HepG2 (cell line): ENCODE measurements at regions not wholly inside any gene's neighbourhood (a gene's known extent, or its start where the extent isn't known, plus 50 kb on each side); places are given as distances from the start of the nearest gene placed in this dataset.
A peak's percentile ranks its signal among the peaks of the same experiment; 100 is the strongest.

Experiments
- ARID5B ChIP-seq: IDR thresholded peaks from 2 replicates; pipeline ENCODE4 v1.4.0; 2020; ENCODE audit warnings: mild to moderate bottlenecking, missing genetic modification reagents
- FOXA3 ChIP-seq: IDR thresholded peaks from 2 replicates; pipeline ENCODE4 v1.6.1; 2016; ENCODE audit warnings: missing genetic modification reagents, missing compliant biosample characterization
- HMG20A ChIP-seq: IDR thresholded peaks from 2 replicates; pipeline ENCODE4 v1.6.1; 2016; ENCODE audit warnings: borderline replicate concordance
- IRF2 ChIP-seq: IDR thresholded peaks from 2 replicates; pipeline ENCODE4 v1.6.1; 2018; ENCODE audit warnings: missing genetic modification reagents, missing compliant biosample characterization
- KDM4B ChIP-seq: sonication (generic); formaldehyde crosslinking; IDR thresholded peaks from 2 replicates; pipeline ENCODE4 v1.4.0; 2020; ENCODE audit warnings: missing genetic modification reagents
- KDM5A ChIP-seq: fragments of 200-600 bp; sonication (generic); IDR thresholded peaks from 2 replicates; pipeline ENCODE4 v1.7.0; 2018; ENCODE audit warnings: antibody characterized with exemption, mild to moderate bottlenecking, low read length, borderline replicate concordance
- KLF6 ChIP-seq: IDR thresholded peaks from 2 replicates; pipeline ENCODE4 v1.8.0; 2016; ENCODE audit warnings: missing biosample characterization, missing genetic modification reagents
- MAZ ChIP-seq, 2 experiments: sonication (generic) in 1 of 2; formaldehyde crosslinking in 1 of 2; IDR thresholded peaks; 2 replicates each; pipeline versions ENCODE4 v1.5.0 to v1.6.1; 2012 to 2020; ENCODE audit warnings: low read depth in 2 of 2, mild to moderate bottlenecking in 2 of 2, borderline replicate concordance in 1 of 2, improper control_type of control experiment in 1 of 2, low read length in 1 of 2, missing genetic modification reagents in 1 of 2, moderate library complexity in 1 of 2
- MIER3 ChIP-seq: IDR thresholded peaks from 2 replicates; pipeline ENCODE4 v1.6.1; 2016; ENCODE audit warnings: missing compliant biosample characterization, borderline replicate concordance
- MYC ChIP-seq: sonication (generic); formaldehyde crosslinking; IDR thresholded peaks from 2 replicates; pipeline ENCODE4 v1.9.0; 2021; ENCODE audit warnings: missing genetic modification reagents, borderline replicate concordance
- REPIN1 ChIP-seq: sonication (generic); formaldehyde crosslinking; IDR thresholded peaks from 2 replicates; pipeline ENCODE4 v1.8.0; 2022; ENCODE audit warnings: missing genetic modification reagents, low read depth, mild to moderate bottlenecking, borderline replicate concordance
- SALL1 ChIP-seq: sonication (generic); formaldehyde crosslinking; IDR thresholded peaks from 2 replicates; pipeline ENCODE4 v1.8.0; 2022; ENCODE audit warnings: mild to moderate bottlenecking, missing genetic modification reagents
- TARDBP ChIP-seq: sonication (generic); formaldehyde crosslinking; IDR thresholded peaks from 2 replicates; pipeline ENCODE4 v1.8.0; 2022; ENCODE audit warnings: mild to moderate bottlenecking, missing genetic modification reagents
- TBX2 ChIP-seq: sonication (generic); formaldehyde crosslinking; IDR thresholded peaks from 2 replicates; pipeline ENCODE4 v1.5.0; 2020; ENCODE audit warnings: missing genetic modification reagents, mild to moderate bottlenecking, borderline replicate concordance
- TBX3 ChIP-seq: fragments of 450-650 bp; IDR thresholded peaks from 2 replicates; pipeline ENCODE4 v1.6.1; 2017; ENCODE audit warnings: antibody characterized with exemption, mild to moderate bottlenecking, inconsistent platforms, borderline replicate concordance
- TRAFD1 ChIP-seq: sonication (generic); formaldehyde crosslinking; IDR thresholded peaks from 2 replicates; pipeline ENCODE4 v1.5.1; 2020; ENCODE audit warnings: missing genetic modification reagents, mild to moderate bottlenecking, borderline replicate concordance
- ZBTB7B ChIP-seq: sonication (generic); formaldehyde crosslinking; IDR thresholded peaks from 2 replicates; pipeline ENCODE4 v1.4.0; 2020; ENCODE audit warnings: missing genetic modification reagents
- ZFP90 ChIP-seq: sonication (generic); formaldehyde crosslinking; IDR thresholded peaks from 2 replicates; pipeline ENCODE4 v1.8.0; 2022; ENCODE audit warnings: missing genetic modification reagents, mild to moderate bottlenecking, inconsistent platforms, borderline replicate concordance
- ZNF160 ChIP-seq: sonication (generic); formaldehyde crosslinking; IDR thresholded peaks from 2 replicates; pipeline ENCODE4 v1.8.0; 2022; ENCODE audit warnings: mild to moderate bottlenecking, inconsistent platforms, missing genetic modification reagents
- ZNF354B ChIP-seq: sonication (generic); formaldehyde crosslinking; IDR thresholded peaks from 2 replicates; pipeline ENCODE4 v1.8.0; 2022; ENCODE audit warnings: mild to moderate bottlenecking, missing genetic modification reagents
- ZNF383 ChIP-seq: sonication (generic); formaldehyde crosslinking; IDR thresholded peaks from 2 replicates; pipeline ENCODE4 v1.4.0; 2020; ENCODE audit warnings: missing genetic modification reagents, mild to moderate bottlenecking, borderline replicate concordance
- ZNF746 ChIP-seq: sonication (generic); formaldehyde crosslinking; IDR thresholded peaks from 2 replicates; pipeline ENCODE4 v1.8.0; 2022; ENCODE audit warnings: mild to moderate bottlenecking, missing genetic modification reagents
- ZNF772 ChIP-seq: sonication (generic); formaldehyde crosslinking; IDR thresholded peaks from 2 replicates; pipeline ENCODE4 v1.5.0; 2020; ENCODE audit warnings: mild to moderate bottlenecking, missing genetic modification reagents
- ZNF777 ChIP-seq: sonication (generic); formaldehyde crosslinking; IDR thresholded peaks from 2 replicates; pipeline ENCODE4 v1.4.0; 2020; ENCODE audit warnings: missing genetic modification reagents

- no peak for TF ChIP-seq TRAFD1 (CRISPR knock-in tag)
- peak; percentile 73 for TF ChIP-seq ZBTB7B (CRISPR knock-in tag)
- peak; percentile 50; the same call in 1 of the 2 replicates for TF ChIP-seq ZNF772 (CRISPR knock-in tag)
- TF ChIP-seq MIER3 (CRISPR knock-in tag), result peak; percentile 70; the same call in 1 of the 2 replicates
- peak; percentile 41; the same call in 1 of the 2 replicates for TF ChIP-seq KDM4B
- no peak for TF ChIP-seq ZNF383 (CRISPR knock-in tag)
- TF ChIP-seq SALL1, result 0 out of 2 replicates have a peak, but pooled peaks have one; percentile 17
- TF ChIP-seq ZNF160, result no peak
- TF ChIP-seq FOXA3, result peak; percentile 64
- TF ChIP-seq MAZ (IDR thresholded peaks at IDR 0.05; ENCODE audit: borderline replicate concordance, low read depth, low read length), result no peak
- TF ChIP-seq MAZ (CRISPR knock-in tag; IDR thresholded peaks at IDR 0.05; ENCODE audit: low read depth), result peak; percentile 11; the same call in 1 of the 2 replicates
- peak; percentile 45; the same call in 1 of the 2 replicates for TF ChIP-seq TARDBP
- no peak for TF ChIP-seq KDM5A
- no peak for TF ChIP-seq MYC (CRISPR knock-in tag)
- peak; percentile 54; the same call in 1 of the 2 replicates for TF ChIP-seq ARID5B (CRISPR knock-in tag)
- 0 out of 2 replicates have a peak, but pooled peaks have one; percentile 38 for TF ChIP-seq ZFP90
- 0 out of 2 replicates have a peak, but pooled peaks have one; percentile 37 for TF ChIP-seq TBX2
- no peak for TF ChIP-seq ZNF777
- TF ChIP-seq HMG20A, result no peak
- TF ChIP-seq ZNF354B (CRISPR knock-in tag), result 0 out of 2 replicates have a peak, but pooled peaks have one; percentile 48
- no peak for TF ChIP-seq ZNF746 (CRISPR knock-in tag)
- no peak for TF ChIP-seq TBX3
- TF ChIP-seq KLF6 (CRISPR knock-in tag), result 0 out of 2 replicates have a peak, but pooled peaks have one; percentile 36
- TF ChIP-seq REPIN1 (CRISPR knock-in tag), result 0 out of 2 replicates have a peak, but pooled peaks have one; percentile 26
- TF ChIP-seq IRF2 (CRISPR knock-in tag), result peak; percentile 38; the same call in 1 of the 2 replicates
These were observed 79.0 kb upstream of the PRNP start (continued) for GRCh38 chr20:4607287-4607713.
